Mucosa of rectum (tissue), 2 donors: ENCODE measurements at regions not wholly inside any gene's neighbourhood (a gene's known extent, or its start where the extent isn't known, plus 50 kb on each side); places are given as distances from the start of the nearest gene placed in this dataset.

Source experiments
- H3K27ac ChIP-seq, 2 donors: one replicate each; pipeline ENCODE4 v1.7.0; 2013; ENCODE audit warnings: inconsistent platforms in 2 of 2, low read depth in 2 of 2, low read length in 2 of 2
- H3K27me3 ChIP-seq, 2 donors: one replicate each; pipeline ENCODE4 v1.7.0; 2013; ENCODE audit warnings: low read length in 2 of 2; ENCODE audit not compliant: control insufficient read depth in 2 of 2, insufficient read depth in 2 of 2
- H3K36me3 ChIP-seq, 2 donors: one replicate each; pipeline ENCODE4 v1.7.0; 2013; ENCODE audit warnings: low read length in 2 of 2; ENCODE audit not compliant: control insufficient read depth in 2 of 2, insufficient read depth in 2 of 2
- H3K4me1 ChIP-seq, 2 donors: one replicate each; pipeline ENCODE4 v1.7.0; 2013; ENCODE audit warnings: low read length in 2 of 2, mild to moderate bottlenecking in 1 of 2; ENCODE audit not compliant: control insufficient read depth in 2 of 2, insufficient read depth in 2 of 2
- H3K4me3 ChIP-seq, 2 donors: one replicate each; pipeline ENCODE4 v1.7.0; 2013; ENCODE audit warnings: low read length in 2 of 2
- H3K9ac ChIP-seq, 2 donors: one replicate each; pipeline ENCODE4 v1.7.0; 2013; ENCODE audit warnings: low read length in 2 of 2, low read depth in 1 of 2, mild to moderate bottlenecking in 1 of 2
- H3K9me3 ChIP-seq, 2 donors: one replicate each; pipeline ENCODE4 v1.7.0; 2013; ENCODE audit warnings: low read length in 2 of 2; ENCODE audit not compliant: control insufficient read depth in 2 of 2
- donor health status: healthy.
- donor health status: Normal muscosa, but diverticular disease.

- Histone ChIP-seq H3K9me3 (no peaks in the 10 kb centered on the region), H3K36me3 (no peaks in the 10 kb centered on the region), H3K27me3 (no peaks in the 10 kb centered on the region), H3K9ac (no peak overlapping the region), H3K27ac (no peak overlapping the region), H3K4me3 (no peak overlapping the region), H3K4me1 (no peaks in the 10 kb centered on the region)
These were observed 64.0 kb upstream of the ZEB2 start for GRCh38 chr2:144583741-144584453.

GRCh38 chr2:144583381-144583729 is 63.4 kb upstream of the ZEB2 start:
- H3K27me3 ChIP-seq: no peaks in the 10 kb centered on the region
- no peaks in the 10 kb centered on the region for H3K4me1 ChIP-seq
- no peaks in the 10 kb centered on the region for H3K36me3 ChIP-seq
- no peak overlapping the region for H3K4me3 ChIP-seq
- no peaks in the 10 kb centered on the region for H3K9me3 ChIP-seq
- no peak overlapping the region for H3K27ac ChIP-seq
- peak overlapping the region in 1 of 2 donors; percentile 6 for H3K9ac ChIP-seq

GRCh38 chr2:144582651-144583380 is 62.9 kb upstream of the ZEB2 start:
- Histone ChIP-seq H3K4me1 (no peaks in the 10 kb centered on the region), H3K27ac (no peak overlapping the region), H3K36me3 (no peaks in the 10 kb centered on the region), H3K27me3 (no peaks in the 10 kb centered on the region), H3K4me3 (no peak overlapping the region), H3K9me3 (no peaks in the 10 kb centered on the region), H3K9ac (peak overlapping the region in 1 of 2 donors; percentile 6)

GRCh38 chr2:144580521-144581161 is 60.7 kb upstream of the ZEB2 start:
- Histone ChIP-seq H3K9ac (no peak overlapping the region), H3K9me3 (no peaks in the 10 kb centered on the region)

GRCh38 chr2:144579556-144579955 is 59.6 kb upstream of the ZEB2 start:
- no peaks in the 10 kb centered on the region for H3K4me1 ChIP-seq
- no peak overlapping the region for H3K9ac ChIP-seq
- H3K9me3 ChIP-seq: no peaks in the 10 kb centered on the region
- no peak overlapping the region for H3K4me3 ChIP-seq
- H3K36me3 ChIP-seq: no peaks in the 10 kb centered on the region
- H3K27me3 ChIP-seq: no peaks in the 10 kb centered on the region
- no peak overlapping the region for H3K27ac ChIP-seq

More at GRCh38 chr2:144580521-144581161, 60.7 kb upstream of the ZEB2 start:
- no peaks in the 10 kb centered on the region for H3K4me1 ChIP-seq
- H3K27me3 ChIP-seq: no peaks in the 10 kb centered on the region
- no peak overlapping the region for H3K4me3 ChIP-seq
- no peaks in the 10 kb centered on the region for H3K36me3 ChIP-seq
- no peak overlapping the region for H3K27ac ChIP-seq

GRCh38 chr2:144578099-144578498 is 58.2 kb upstream of the ZEB2 start:
- no peaks in the 10 kb centered on the region for H3K4me1 ChIP-seq
- H3K27ac ChIP-seq: no peak overlapping the region
- H3K36me3 ChIP-seq: no peaks in the 10 kb centered on the region
- no peaks in the 10 kb centered on the region for H3K27me3 ChIP-seq
- no peak overlapping the region for H3K4me3 ChIP-seq
- H3K9ac ChIP-seq: no peak overlapping the region
- no peaks in the 10 kb centered on the region for H3K9me3 ChIP-seq

- no peak overlapping the region for H3K4me3 ChIP-seq
- H3K4me1 ChIP-seq: no peaks in the 10 kb centered on the region
- H3K27ac ChIP-seq: no peak overlapping the region
- no peaks in the 10 kb centered on the region for H3K36me3 ChIP-seq
- H3K9ac ChIP-seq: no peak overlapping the region
- no peaks in the 10 kb centered on the region for H3K9me3 ChIP-seq
- no peaks in the 10 kb centered on the region for H3K27me3 ChIP-seq
These were observed 53.1 kb upstream of the ZEB2 start for GRCh38 chr2:144572977-144573376.

GRCh38 chr2:144571770-144572169 is 51.9 kb upstream of the ZEB2 start:
- Histone ChIP-seq H3K36me3 (no peaks in the 10 kb centered on the region), H3K27me3 (no peaks in the 10 kb centered on the region), H3K27ac (no peak overlapping the region), H3K4me3 (no peak overlapping the region), H3K9ac (no peak overlapping the region), H3K4me1 (no peaks in the 10 kb centered on the region), H3K9me3 (no peaks in the 10 kb centered on the region)

GRCh38 chr2:144570566-144570965 is 50.6 kb upstream of the ZEB2 start:
- Histone ChIP-seq H3K27me3 (no peaks in the 10 kb centered on the region), H3K4me1 (no peaks in the 10 kb centered on the region), H3K9me3 (no peaks in the 10 kb centered on the region), H3K36me3 (no peaks in the 10 kb centered on the region), H3K27ac (no peak overlapping the region), H3K9ac (no peak overlapping the region), H3K4me3 (no peak overlapping the region)
